Cerebellar nuclear complex (tissue), 1 donor: ENCODE measurements at regions not wholly inside any gene's neighbourhood (a gene's known extent, or its start where the extent isn't known, plus 50 kb on each side); places are given as distances from the start of the nearest gene placed in this dataset.
"Not testable (repeated sequence)": the region's sequence is repeated elsewhere in the genome, so short reads cannot be mapped to it uniquely, and the experiment has no call there.

ENCODE experiments used
- DNase-seq, 2 experiments: peaks; one replicate each; lab custom pipeline; 2025; lab: John Stamatoyannopoulos, UW

DNA sequence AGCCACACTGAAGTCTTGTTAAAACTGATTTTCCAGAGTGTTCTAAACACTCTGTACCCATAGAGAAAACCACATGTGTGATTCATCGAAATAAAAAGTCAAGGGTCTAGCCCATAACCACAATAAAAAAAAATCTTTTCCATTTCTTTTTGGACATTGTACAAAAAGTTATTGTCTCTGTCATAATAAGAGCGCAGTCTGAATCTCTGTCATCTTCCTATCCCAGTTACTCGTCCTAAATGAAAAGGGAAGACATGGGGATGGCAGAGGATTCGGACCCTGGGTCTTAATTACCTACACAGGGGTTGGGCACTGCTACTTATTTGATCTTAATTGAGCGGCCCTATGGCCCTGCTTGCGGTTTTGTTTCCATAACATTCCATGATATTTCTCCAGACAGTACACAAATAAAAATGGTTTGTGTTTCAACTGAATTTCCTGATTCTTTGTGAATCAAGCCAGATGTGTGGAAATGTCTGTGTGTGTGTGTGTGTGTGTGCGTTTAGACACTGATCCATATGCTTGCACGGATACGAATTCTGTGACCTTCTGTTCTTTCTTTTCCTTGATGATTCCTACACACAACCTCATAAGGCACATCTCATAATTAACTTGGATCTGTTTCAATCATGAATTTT, 133.4 kb upstream of the SPATS2L start:
- no peak for DNase-seq

DNA sequence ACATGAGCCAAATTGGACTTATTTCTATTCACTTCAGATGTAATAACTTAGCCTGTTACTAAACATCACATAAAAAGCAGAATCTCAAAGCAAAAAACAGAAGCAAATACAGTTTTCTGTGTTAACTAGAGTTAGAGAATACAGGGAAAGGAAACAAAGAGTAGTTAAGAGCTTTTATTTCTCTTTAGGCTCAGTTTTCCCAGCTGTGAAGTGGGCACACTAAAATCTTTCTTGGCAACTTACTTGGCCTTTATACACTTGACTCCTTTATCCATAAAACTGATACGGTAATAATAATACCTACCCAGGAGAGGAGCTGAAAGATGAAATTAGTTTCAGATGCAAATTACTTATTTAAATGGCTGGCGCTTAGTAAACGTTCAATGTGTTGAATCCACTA, 132.8 kb upstream of the SPATS2L start:
- DNase-seq = no peak

GRCh38 chr2:200174433-200175216, 131.9 kb upstream of the SPATS2L start:
- no peak for DNase-seq

GRCh38 chr2:200177971-200178911, 128.3 kb upstream of the SPATS2L start:
- no peak for DNase-seq

GRCh38 chr2:200179151-200179550, 127.3 kb upstream of the SPATS2L start:
- DNase-seq = no peak

DNA sequence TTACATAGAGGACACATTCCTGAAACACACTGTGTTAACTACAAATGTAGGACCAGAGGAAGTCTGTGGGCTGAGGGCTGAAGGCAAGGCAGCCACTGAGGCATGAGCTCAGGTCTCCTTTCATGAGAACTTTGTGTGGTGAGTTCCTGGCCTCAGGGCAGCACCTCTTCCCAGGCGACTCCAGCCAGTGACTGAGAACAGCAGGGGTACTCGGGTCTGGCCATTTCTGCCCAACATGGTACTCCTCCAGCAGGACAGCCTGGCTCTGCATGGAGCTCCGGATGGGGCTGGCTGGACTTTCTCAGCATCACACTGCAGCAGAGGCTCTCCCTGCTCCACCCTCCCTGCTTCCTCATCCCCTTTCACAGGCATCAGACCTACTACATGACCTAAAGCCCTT, 125.5 kb upstream of the SPATS2L start:
- no peak for DNase-seq

- no peak for DNase-seq
Measured at GRCh38 chr2:200181755-200182154, 124.7 kb upstream of the SPATS2L start.

GRCh38 chr2:200184748-200185627, 121.5 kb upstream of the SPATS2L start:
- DNase-seq = no peak

GRCh38 chr2:200185628-200186000, 120.9 kb upstream of the SPATS2L start:
- peak in 1 of 2 experiments; percentile 33 for DNase-seq

GRCh38 chr2:200186002-200186401, 120.5 kb upstream of the SPATS2L start:
- no peak for DNase-seq

GRCh38 chr2:200188876-200189275, 117.6 kb upstream of the SPATS2L start:
- DNase-seq = no peak

DNA sequence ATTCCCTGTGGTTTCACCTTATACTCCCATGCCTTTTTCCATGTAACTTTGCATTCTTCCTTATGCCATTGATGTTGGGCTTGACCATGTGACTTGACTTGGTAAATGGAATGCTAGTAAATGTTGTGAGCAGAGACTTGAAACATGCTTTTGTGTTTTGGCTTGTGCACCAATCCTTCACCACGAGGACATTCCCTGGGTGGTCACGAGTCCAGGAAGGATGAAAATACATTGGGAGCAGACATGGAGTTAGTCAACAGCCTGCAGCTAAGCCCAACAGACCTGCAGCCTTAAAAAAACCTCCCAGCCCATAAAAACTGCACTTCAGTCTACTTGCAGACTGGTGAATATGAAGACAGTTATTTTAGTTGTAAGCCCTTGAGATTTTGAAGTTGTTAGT, 116.5 kb upstream of the SPATS2L start:
- no peak for DNase-seq

DNA sequence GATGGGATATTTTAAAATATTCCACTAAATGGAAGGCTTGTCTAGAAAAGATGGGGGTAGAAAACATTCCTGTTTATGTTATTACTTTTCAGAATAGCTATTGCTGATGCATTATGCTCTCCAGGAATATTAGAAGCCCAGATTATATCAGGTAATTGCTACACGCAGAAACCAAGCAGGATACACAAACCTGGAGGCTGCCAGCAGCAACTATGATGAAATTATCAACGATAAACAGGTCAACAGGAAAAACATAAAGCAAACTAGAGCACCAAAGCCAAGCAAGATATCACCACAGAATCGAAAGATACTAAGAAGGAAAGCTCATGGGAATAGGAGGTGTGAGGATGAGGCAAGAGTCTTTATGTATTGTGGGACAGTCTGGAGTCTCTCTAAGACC, 113.2 kb upstream of the SPATS2L start:
- no peak for DNase-seq

DNA sequence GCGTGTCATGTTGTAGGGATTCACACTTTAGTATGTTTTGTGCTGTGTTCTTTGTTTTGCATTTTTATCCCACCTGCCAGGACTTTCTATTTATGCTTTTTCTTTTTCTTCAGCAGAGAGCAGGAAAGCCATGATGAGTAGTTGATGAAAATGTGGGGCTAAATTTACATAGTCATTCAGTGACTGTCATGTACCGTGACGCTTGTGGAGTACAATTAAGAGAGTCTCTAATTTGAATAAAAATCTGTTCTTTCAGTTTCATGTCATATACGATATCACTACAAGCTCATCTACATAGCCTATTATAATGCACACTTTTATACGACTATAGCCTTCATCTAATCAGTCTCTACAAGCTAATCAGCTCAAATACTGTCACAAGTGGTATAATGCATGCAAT, 112.7 kb upstream of the SPATS2L start:
- no peak for DNase-seq

DNA sequence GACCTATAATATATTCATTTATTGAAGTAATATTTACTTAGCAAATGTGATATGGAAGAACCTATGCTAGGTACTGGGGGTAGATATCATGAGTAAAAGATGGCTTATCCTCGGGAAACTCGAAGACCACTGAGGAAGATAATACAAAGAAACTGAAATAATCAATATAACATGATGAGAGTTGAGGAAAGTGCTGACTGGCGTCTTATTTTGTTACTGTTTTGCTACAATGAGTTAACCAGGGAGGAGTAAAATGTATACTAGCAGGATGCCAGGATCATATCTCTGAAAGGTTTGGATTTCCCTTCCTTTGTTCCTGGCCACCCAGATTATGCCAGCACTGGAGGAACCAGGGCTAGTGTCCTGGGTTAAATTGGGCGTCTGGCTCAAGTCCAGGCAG, 111.7 kb upstream of the SPATS2L start:
- no peak for DNase-seq

DNA sequence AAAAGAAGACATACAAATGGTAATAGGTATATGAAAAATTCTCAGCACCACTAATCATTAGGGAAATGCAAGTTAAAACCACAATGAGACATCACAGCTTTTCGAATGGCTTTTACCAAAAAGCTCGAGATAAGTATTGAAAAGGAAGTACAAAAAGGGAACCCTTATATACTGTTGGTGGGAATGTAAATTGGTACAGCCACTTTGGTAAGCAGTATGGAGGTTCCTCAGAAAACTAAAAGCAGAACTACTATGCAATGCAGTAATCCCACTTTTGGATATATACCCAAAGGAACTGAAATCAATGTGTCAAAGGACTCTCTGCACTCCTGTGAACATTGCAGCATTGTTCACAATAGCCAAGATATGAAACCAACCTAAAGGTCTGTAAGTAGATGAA, 107.5 kb upstream of the SPATS2L start:
- DNase-seq = no peak

GRCh38 chr2:200199576-200200263, 106.8 kb upstream of the SPATS2L start:
- no peak for DNase-seq

DNA sequence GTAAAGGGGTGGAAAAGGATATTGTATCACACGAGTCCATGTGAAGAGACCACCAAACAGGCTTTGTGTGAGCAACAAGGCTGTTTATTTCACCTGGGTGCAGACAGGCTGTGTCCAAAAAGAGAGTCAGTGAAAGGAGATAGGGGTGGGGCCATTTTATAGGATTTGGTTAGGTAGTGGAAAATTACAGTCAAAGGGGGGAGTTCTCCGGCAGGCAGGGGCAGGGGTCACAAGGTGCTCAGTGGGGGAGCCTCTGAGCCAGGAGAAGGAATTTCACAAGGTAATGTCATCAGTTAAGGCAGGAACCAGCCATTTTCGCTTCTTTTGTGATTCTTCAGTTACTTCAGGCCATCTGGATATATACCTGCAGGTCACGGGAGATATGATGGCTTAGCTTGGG, 104.7 kb upstream of the SPATS2L start:
- DNase-seq = not testable (repeated sequence)

DNA sequence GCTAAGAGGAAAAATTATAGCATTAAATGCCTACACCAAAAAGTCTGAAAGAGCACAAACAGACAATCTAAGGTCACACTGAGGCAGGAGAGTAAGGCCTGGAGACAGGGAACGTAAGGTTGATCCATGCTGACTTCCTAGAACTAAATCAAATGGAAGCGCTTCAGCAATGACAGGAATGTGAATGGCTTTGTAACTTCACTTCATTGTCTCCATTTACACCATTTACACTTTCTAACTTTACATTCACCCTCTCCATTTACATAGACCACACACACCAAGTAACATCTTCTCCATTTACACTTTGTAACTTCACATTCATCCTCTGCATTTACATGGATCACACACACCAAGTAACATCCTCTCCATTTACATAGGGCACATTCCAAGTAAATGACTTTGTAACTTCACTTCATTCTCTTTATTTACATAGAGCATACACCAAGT, 103.1 kb upstream of the SPATS2L start:
- no peak for DNase-seq

DNA sequence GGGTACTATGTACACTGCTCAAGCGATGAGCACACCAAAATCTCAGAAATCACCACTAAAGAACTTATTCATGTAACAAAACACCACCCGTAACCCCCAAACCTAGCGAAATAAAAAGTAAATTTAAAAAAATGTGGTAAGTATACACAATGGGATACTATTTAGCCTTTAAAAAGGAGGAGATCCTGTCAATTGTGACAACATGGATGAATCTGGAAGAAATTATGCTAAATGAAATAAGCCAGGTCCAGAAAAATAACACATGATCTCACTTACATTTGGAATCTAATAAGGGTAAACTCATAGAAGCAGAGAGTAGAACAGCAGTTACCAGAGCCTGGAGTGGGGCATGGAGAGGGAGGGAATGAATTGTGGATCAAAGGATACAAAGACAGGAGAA, 98.5 kb upstream of the SPATS2L start:
- DNase-seq = no peak

DNA sequence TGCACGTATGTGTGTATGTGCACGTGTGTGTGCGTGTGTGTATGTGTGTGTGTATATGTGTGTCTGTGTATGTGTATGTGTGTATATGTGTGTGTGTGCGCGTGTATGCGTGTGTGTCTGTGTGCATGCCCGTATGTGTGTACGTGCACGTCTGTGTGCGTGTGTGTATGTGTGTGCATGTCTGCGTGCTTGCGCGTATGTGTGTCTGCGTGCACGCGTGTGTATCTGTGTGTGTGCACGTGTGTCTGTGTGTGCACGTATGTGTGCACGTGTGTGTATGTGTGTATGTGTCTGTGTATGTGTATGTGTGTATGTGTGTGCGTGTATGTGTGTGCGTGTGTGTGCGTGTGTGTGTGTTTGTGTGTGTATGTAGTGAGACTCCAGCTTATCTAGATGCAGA, 97.5 kb upstream of the SPATS2L start:
- no peak for DNase-seq
